ENCODE measurements at regions not wholly inside any gene's neighbourhood (a gene's known extent, or its start where the extent isn't known, plus 50 kb on each side); places are given as distances from the start of the nearest gene placed in this dataset.

DNA sequence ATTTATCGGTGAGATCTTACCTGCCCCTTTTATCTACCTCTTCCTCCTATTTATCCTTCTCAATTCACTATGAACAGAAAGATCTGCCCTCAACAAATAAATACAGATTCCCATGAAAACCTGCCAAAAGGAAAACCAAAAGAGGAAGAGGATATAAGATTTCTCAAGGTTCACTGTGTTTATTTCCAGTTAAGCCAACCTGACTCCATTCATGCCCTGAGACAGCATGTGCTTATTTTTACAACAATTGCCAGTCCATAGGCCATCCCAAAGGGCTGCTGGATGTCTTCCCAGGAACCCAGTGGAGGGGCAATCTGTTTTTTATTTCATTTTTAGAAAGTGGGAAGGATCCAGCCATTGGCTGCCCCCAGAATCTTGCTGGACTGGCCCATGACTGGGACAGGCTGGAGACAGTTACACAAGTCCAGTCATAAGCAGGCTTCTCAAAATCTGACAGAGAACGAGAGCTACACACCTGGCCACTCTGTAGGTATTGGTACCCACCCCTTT, 209.1 kb downstream of the IRS2 start:
- TF ChIP-seq EZH2 (IDR thresholded peaks at IDR 0.05; ENCODE audit: low read length, unreplicated experiment) (no peak), CTCF (conservative IDR thresholded peaks at IDR 0.05; ENCODE audit: low read depth, low read length) (no peak)

Data from PC-3 (cell line).